Heart left ventricle (tissue), 16 donors: ENCODE measurements at regions not wholly inside any gene's neighbourhood (a gene's known extent, or its start where the extent isn't known, plus 50 kb on each side); places are given as distances from the start of the nearest gene placed in this dataset.

ENCODE experiments used
- ATAC-seq, 4 donors: fragments of 200-7000 bp; cut with Tn5 transposase; one replicate each; pipeline ENCODE4 v1.9.1; 2020 to 2022; ENCODE audit warnings: moderate library complexity in 4 of 4, mild to moderate bottlenecking in 3 of 4, moderate number of reproducible peaks in 1 of 4
- DNase-seq, 5 donors: peaks; one replicate each; pipeline ENCODE4 v3.0.0-alpha.2; 2020
- H3K27ac ChIP-seq, 12 donors: fragments of 200-600 bp; sonication (generic) in 4 of 12; one replicate each; pipeline versions ENCODE4 v1.5.0 to v1.8.0; 2016 to 2022; ENCODE audit warnings: mild to moderate bottlenecking in 2 of 12
- H3K27me3 ChIP-seq, 9 donors: fragments of 200-600 bp; sonication (generic) in 2 of 9; one replicate each; pipeline versions ENCODE4 v1.5.1 to v1.8.0; 2016 to 2022; ENCODE audit warnings: mild to moderate bottlenecking in 3 of 9
- H3K36me3 ChIP-seq, 9 donors: fragments of 200-600 bp; sonication (generic) in 2 of 9; one replicate each; pipeline versions ENCODE4 v1.5.0 to v1.8.0; 2018 to 2022; ENCODE audit warnings: mild to moderate bottlenecking in 2 of 9
- H3K4me1 ChIP-seq, 12 donors: fragments of 200-600 bp; sonication (generic) in 4 of 12; one replicate each; pipeline versions ENCODE4 v1.5.0 to v1.8.0; 2016 to 2022; ENCODE audit warnings: mild to moderate bottlenecking in 3 of 12
- H3K4me3 ChIP-seq, 12 donors: fragments of 200-600 bp; sonication (generic) in 4 of 12; one replicate each; pipeline versions ENCODE4 v1.5.0 to v1.8.0; 2017 to 2022; ENCODE audit warnings: mild to moderate bottlenecking in 9 of 12, moderate library complexity in 4 of 12
- H3K9me3 ChIP-seq, 12 donors: fragments of 200-600 bp; sonication (generic) in 4 of 12; one replicate each; pipeline versions ENCODE4 v1.5.0 to v1.8.0; 2016 to 2022; ENCODE audit warnings: mild to moderate bottlenecking in 1 of 12
- POLR2A ChIP-seq, 2 donors: fragments of 450-650 bp; IDR thresholded peaks; one replicate each; pipeline ENCODE4 v1.6.1; 2017; ENCODE audit warnings: antibody characterized with exemption in 2 of 2, mild to moderate bottlenecking in 2 of 2, moderate library complexity in 2 of 2
- WGBS, 4 donors: extraction: QIAGEN DNeasy Blood & Tissue Kit in 2 of 4; methylation state at CpG; one replicate each; pipeline versions ENCODE4 v1.1.5 to v1.1.7; 2013 to 2018; 5-methylcytosine and 5-hydroxymethylcytosine counted together
- intact Hi-C, 10 donors: fragments of 100-400 bp; cut with DNase I; formaldehyde crosslinking; loops; one replicate each; pipeline versions ENCODE4 v1.11.1 to v1.14.2; 2022
- TF ChIP-seq, protein P1 (sequence below), 12 donors: fragments of 200-600 bp; sonication (generic) in 4 of 12; IDR thresholded peaks; one replicate each; pipeline versions ENCODE4 v1.5.0 to v1.8.0; 2018 to 2022; ENCODE audit warnings: antibody characterized with exemption in 12 of 12, mild to moderate bottlenecking in 5 of 12
- donor health status: ischemic (EF 13 %, LVEDD 7.1; RV severe dilation, severe dysfunction).
- donor health status: healthy with polysubstance abuse.
- donor health status: DM: no; HTN: yes; CAD: no.
- donor health status: DM: no; HTN: no; CAD: no.
- donor health status: ischemic (EF 25% LVEDD 6.9; RV normal size, moderate dysfunction).
- donor health status: ischemic (EF 25% LVEDD 5.7; RV mildly dilated, moderate dysfunction).
- donor health status: healthy.
- donor health status: DM: yes; HTN: yes; CAD: no.
- donor health status: ischemic (EF 35%, LVEDD 5.7; RV mildly dilated, moderate dysfunction).
- donor health status: nonischemic (EF 11% LVEDD 7.7; RV severe dilation, severe dysfunction).
- donor health status: DM: yes; HTN: yes; CAD: no.
- donor health status: PGD.
- donor health status: ischemic (EF 29% LVEDD 5.4; RV normal size, mild dysfunction).
- donor health status: nonischemic (EF 23%, LVEDD 6.1; RV moderate dilation, normal function).

DNA sequence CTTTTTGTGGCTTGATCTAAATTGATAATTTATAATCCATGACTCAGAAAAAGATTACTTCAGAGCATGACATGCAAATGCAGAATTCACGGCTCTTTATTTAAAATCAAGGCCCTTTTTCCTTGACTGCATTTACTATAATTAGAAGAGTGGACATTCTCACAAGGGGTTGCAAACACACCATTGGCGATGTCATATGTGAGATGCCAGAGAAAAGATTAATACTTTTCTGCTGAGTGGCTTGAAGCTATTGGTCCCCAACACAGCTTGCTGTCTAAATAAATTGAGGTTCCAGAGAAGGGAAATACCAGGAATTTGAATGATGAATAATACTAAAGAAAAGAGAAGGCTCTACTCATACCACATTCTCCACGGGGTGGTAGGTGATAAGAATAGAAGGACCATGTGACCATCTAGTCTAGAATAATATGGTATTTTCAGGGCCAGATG, 78.7 kb upstream of the ARID5B start:
- no peak for DNase-seq
- intact Hi-C loops: no loop called here
- Histone ChIP-seq H3K27ac (no peak overlapping the region), H3K27me3 (no peaks in the 10 kb centered on the region), H3K9me3 (no peaks in the 10 kb centered on the region), H3K36me3 (no peaks in the 10 kb centered on the region), H3K4me3 (no peak overlapping the region), H3K4me1 (no peaks in the 10 kb centered on the region)
- 51 to 55% (median 53%) methylated on average over 3 of the region's 3 CpGs for WGBS, 4 donors
- TF ChIP-seq, protein P1, sequence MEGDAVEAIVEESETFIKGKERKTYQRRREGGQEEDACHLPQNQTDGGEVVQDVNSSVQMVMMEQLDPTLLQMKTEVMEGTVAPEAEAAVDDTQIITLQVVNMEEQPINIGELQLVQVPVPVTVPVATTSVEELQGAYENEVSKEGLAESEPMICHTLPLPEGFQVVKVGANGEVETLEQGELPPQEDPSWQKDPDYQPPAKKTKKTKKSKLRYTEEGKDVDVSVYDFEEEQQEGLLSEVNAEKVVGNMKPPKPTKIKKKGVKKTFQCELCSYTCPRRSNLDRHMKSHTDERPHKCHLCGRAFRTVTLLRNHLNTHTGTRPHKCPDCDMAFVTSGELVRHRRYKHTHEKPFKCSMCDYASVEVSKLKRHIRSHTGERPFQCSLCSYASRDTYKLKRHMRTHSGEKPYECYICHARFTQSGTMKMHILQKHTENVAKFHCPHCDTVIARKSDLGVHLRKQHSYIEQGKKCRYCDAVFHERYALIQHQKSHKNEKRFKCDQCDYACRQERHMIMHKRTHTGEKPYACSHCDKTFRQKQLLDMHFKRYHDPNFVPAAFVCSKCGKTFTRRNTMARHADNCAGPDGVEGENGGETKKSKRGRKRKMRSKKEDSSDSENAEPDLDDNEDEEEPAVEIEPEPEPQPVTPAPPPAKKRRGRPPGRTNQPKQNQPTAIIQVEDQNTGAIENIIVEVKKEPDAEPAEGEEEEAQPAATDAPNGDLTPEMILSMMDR (IDR thresholded peaks at IDR 0.05): no peak
- no peak for TF ChIP-seq POLR2A (IDR thresholded peaks at IDR 0.05)
- no peak for ATAC-seq

DNA sequence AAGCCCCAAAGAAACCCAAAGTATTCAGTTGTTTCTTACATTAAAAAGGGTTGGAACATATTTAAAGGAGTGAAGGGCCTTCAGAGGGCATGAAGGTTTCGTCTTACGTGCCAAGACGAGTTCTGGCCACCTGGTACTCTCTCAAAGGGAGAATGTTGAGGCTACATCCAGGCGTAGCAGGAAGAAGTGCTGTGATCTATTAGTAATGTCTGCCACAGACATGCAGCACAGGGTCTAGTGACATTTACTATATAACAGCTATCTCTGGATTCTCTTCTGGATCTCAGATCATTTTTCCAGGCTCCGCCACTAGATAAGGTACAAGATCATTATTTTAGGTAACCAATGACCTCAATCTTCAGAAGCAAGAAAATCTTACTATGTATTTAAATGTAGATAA, 76.5 kb upstream of the ARID5B start:
- no peak overlapping the region for H3K27ac ChIP-seq
- no peaks in the 10 kb centered on the region for H3K36me3 ChIP-seq
- H3K27me3 ChIP-seq: no peaks in the 10 kb centered on the region
- no peaks in the 10 kb centered on the region for H3K9me3 ChIP-seq
- WGBS, 4 donors: 81 to 84% (median 82%) methylated on average over 5 of the region's 5 CpGs
- ATAC-seq: no peak
- intact Hi-C loops: no loop called here
- H3K4me1 ChIP-seq: peaks cover 0 to 4% (median 0%) of the 10 kb centered on the region in 12 donors
- TF ChIP-seq, protein P1 (IDR thresholded peaks at IDR 0.05): no peak
- no peak overlapping the region for H3K4me3 ChIP-seq
- DNase-seq: no peak

DNA sequence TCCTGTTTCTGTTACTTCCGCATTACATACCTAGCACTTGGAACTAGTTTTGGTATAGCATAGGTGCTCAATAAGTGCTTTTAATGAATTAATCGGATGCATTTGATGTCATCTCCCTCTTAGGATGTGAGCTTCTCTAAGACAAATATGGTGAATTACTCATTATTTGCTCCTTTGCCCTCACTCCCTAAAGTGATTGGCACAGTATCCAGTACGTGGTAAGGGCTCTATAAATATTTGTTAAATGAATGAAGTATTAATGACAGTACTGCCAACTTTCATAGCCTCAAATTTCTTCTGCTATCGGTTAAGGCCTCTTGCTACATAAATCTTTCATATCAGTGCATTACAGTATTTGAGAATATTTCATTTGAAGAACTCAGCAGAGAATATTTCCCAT, 75.9 kb upstream of the ARID5B start:
- DNase-seq: no peak
- no peaks in the 10 kb centered on the region for H3K9me3 ChIP-seq
- H3K27ac ChIP-seq: no peak overlapping the region
- no peaks in the 10 kb centered on the region for H3K27me3 ChIP-seq
- no peak for TF ChIP-seq POLR2A (IDR thresholded peaks at IDR 0.05)
- TF ChIP-seq, protein P1 (IDR thresholded peaks at IDR 0.05): no peak
- no peak overlapping the region for H3K4me3 ChIP-seq
- no peaks in the 10 kb centered on the region for H3K36me3 ChIP-seq
- ATAC-seq: no peak
- intact Hi-C loops: no loop called here
- WGBS, 4 donors: 88 to 95% (median 92%) methylated on average over 4 of the region's 4 CpGs
- peaks cover 0 to 9% (median 2%) of the 10 kb centered on the region in 12 donors for H3K4me1 ChIP-seq

DNA sequence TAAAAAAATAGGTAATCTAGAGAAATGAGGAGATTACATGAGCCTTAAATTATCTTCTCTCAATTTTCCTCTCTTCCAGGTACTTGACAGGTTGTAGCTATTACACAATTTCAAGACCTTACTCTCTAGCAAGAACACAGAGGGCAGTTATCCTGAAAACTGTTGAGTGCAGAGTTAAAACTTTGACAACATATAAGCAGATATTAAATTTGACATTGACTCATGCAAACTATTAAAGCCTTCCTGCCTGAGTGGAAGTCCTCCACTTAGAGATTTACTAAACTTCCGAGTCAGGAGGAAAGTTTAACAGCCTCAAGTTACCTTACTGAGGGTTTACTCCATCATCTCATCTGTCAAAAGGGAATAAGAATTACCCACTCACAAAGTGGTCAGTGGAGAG, 73.5 kb upstream of the ARID5B start:
- no peak for TF ChIP-seq POLR2A (IDR thresholded peaks at IDR 0.05)
- TF ChIP-seq, protein P1 (IDR thresholded peaks at IDR 0.05): no peak
- ATAC-seq (no peak), DNase-seq (no peak)
- no peak overlapping the region for H3K27ac ChIP-seq
- no peaks in the 10 kb centered on the region for H3K36me3 ChIP-seq
- H3K27me3 ChIP-seq: no peaks in the 10 kb centered on the region
- peaks cover 0 to 12% (median 2%) of the 10 kb centered on the region in 12 donors for H3K4me1 ChIP-seq
- H3K4me3 ChIP-seq: no peak overlapping the region
- 91 to 100% (median 94%) methylated on average over 1 of the region's 1 CpG for WGBS, 4 donors
- peaks cover 0 to 3% (median 0%) of the 10 kb centered on the region in 12 donors for H3K9me3 ChIP-seq
- intact Hi-C loops: no loop called here
